Thyroid gland (tissue), 4 donors: ENCODE measurements at regions not wholly inside any gene's neighbourhood (a gene's known extent, or its start where the extent isn't known, plus 50 kb on each side); places are given as distances from the start of the nearest gene placed in this dataset.

Experiments
- DNase-seq, 2 donors: peaks; one replicate each; pipeline ENCODE4 v3.0.0-alpha.2; 2019
- H3K27ac ChIP-seq, 3 donors: fragments of 200-600 bp; sonication (generic); 1 replicate in 2 of 3; 2 replicates in 1 of 3; pipeline ENCODE4 v1.5.1; 2016 to 2019; ENCODE audit warnings: mild to moderate bottlenecking in 1 of 3, moderate library complexity in 1 of 3
- H3K27me3 ChIP-seq: fragments of 200-600 bp; sonication (generic); one replicate; pipeline ENCODE4 v1.5.1; 2019
- H3K36me3 ChIP-seq, 2 donors: fragments of 200-600 bp; sonication (generic); one replicate each; pipeline ENCODE4 v1.5.1; 2016 to 2019
- H3K4me1 ChIP-seq, 2 donors: fragments of 200-600 bp; sonication (generic); one replicate each; pipeline ENCODE4 v1.5.1; 2017 to 2019
- H3K4me3 ChIP-seq, 3 donors: fragments of 200-600 bp; sonication (generic); replicated peaks in 1 of 3; 1 replicate in 2 of 3; 2 replicates in 1 of 3; pipeline ENCODE4 v1.5.1; 2016; ENCODE audit warnings: mild to moderate bottlenecking in 1 of 3
- H3K9me3 ChIP-seq: fragments of 200-600 bp; sonication (generic); one replicate; pipeline ENCODE4 v1.5.1; 2017
- POLR2A ChIP-seq, 2 donors: fragments of 450-650 bp; IDR thresholded peaks; one replicate each; pipeline ENCODE4 v1.6.1; 2017; ENCODE audit warnings: antibody characterized with exemption in 2 of 2, mild to moderate bottlenecking in 2 of 2, moderate library complexity in 1 of 2
- WGBS, 2 donors: methylation state at CpG; one replicate each; pipeline ENCODE4 v1.1.5; 2017; 5-methylcytosine and 5-hydroxymethylcytosine counted together
- intact Hi-C: fragments of 100-400 bp; cut with DNase I; formaldehyde crosslinking; loops from one replicate; pipeline ENCODE4 v1.15.1; 2023
- TF ChIP-seq, protein P1 (sequence below), 6 experiments: fragments of 200-600 bp in 3 of 6; fragments of 450-650 bp in 3 of 6; sonication (generic) in 3 of 6; IDR thresholded peaks; one replicate each; pipeline ENCODE4 v1.5.1; 2016 to 2019; ENCODE audit warnings: antibody characterized with exemption in 6 of 6, mild to moderate bottlenecking in 2 of 6, inconsistent platforms in 1 of 6, moderate library complexity in 1 of 6

GRCh38 chr6:150536835-150537234, 62.9 kb upstream of the PLEKHG1 start:
- 85 to 87% methylated on average over 4 of the region's 4 CpGs for WGBS, 2 donors
- H3K27ac ChIP-seq, result no peak overlapping the region

GRCh38 chr6:150537491-150537890, 62.2 kb upstream of the PLEKHG1 start:
- intact Hi-C loops, result no loop called here
- H3K9me3 ChIP-seq, result no peaks in the 10 kb centered on the region
- DNase-seq, result no peak
- no peak overlapping the region for H3K27ac ChIP-seq
- no peak overlapping the region for H3K4me3 ChIP-seq
- 68 to 78% methylated on average over 4 of the region's 4 CpGs for WGBS, 2 donors
- TF ChIP-seq, protein P1, sequence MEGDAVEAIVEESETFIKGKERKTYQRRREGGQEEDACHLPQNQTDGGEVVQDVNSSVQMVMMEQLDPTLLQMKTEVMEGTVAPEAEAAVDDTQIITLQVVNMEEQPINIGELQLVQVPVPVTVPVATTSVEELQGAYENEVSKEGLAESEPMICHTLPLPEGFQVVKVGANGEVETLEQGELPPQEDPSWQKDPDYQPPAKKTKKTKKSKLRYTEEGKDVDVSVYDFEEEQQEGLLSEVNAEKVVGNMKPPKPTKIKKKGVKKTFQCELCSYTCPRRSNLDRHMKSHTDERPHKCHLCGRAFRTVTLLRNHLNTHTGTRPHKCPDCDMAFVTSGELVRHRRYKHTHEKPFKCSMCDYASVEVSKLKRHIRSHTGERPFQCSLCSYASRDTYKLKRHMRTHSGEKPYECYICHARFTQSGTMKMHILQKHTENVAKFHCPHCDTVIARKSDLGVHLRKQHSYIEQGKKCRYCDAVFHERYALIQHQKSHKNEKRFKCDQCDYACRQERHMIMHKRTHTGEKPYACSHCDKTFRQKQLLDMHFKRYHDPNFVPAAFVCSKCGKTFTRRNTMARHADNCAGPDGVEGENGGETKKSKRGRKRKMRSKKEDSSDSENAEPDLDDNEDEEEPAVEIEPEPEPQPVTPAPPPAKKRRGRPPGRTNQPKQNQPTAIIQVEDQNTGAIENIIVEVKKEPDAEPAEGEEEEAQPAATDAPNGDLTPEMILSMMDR (IDR thresholded peaks at IDR 0.05), result no peak
- no peak for TF ChIP-seq POLR2A (IDR thresholded peaks at IDR 0.05)
- H3K36me3 ChIP-seq, result no peaks in the 10 kb centered on the region
- H3K27me3 ChIP-seq, result no peaks in the 10 kb centered on the region
- H3K4me1 ChIP-seq, result peaks cover 0 to 5% of the 10 kb centered on the region in 2 donors

More at GRCh38 chr6:150536835-150537234, 62.9 kb upstream of the PLEKHG1 start:
- TF ChIP-seq, protein P1 (IDR thresholded peaks at IDR 0.05), result no peak
- TF ChIP-seq POLR2A (IDR thresholded peaks at IDR 0.05), result no peak
- Histone ChIP-seq H3K4me1 (peaks cover 0 to 5% of the 10 kb centered on the region in 2 donors), H3K4me3 (no peak overlapping the region), H3K27me3 (no peaks in the 10 kb centered on the region), H3K36me3 (no peaks in the 10 kb centered on the region), H3K9me3 (no peaks in the 10 kb centered on the region)
- intact Hi-C loops, result no loop called here
- no peak for DNase-seq

DNA sequence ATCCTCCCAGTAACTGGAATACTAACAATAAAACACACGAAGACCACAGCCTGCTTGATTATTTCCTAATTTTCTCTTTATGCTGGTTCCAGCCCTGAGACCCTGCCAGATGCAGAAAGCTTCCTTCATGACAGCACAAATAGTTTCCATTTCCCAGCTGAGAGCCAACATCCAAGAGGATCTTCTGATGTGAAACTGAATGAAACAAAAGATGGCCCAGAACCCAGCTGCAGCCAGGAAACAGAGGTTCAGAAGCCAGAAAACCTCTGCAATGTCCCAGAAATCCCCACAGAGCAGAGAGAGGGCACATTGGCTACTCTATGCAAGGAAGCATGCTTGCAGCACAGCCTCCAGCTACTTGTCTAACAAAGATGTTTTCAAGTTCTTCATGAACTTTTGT, 61.8 kb upstream of the PLEKHG1 start:
- no peaks in the 10 kb centered on the region for H3K9me3 ChIP-seq
- peak; percentile 3 to 4 for DNase-seq

DNA sequence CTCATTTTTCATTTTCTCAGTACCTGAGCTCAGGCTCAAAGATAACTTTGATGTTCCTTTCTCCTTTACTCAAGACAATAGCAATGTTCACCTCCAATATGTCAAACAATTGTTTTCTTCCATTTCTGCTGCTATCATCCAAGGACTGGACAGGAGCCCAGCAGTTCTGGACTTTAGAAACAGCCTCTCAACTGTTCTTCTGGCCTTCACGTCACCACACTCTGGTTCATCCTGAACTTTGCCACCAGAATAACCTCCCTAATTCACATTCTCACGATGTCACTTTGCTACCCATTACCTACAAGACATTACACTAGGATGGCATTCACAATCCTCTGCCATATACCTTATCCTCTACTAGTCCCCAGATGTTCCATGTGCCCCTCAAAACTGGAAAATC, 60.6 kb upstream of the PLEKHG1 start:
- WGBS, 2 donors, result 94 to 96% methylated on average over 2 of the region's 2 CpGs
- no peak overlapping the region for H3K27ac ChIP-seq
- no peak overlapping the region for H3K4me3 ChIP-seq
- no peaks in the 10 kb centered on the region for H3K9me3 ChIP-seq
- no peak for TF ChIP-seq POLR2A (IDR thresholded peaks at IDR 0.05)
- TF ChIP-seq, protein P1 (IDR thresholded peaks at IDR 0.05), result no peak
- H3K27me3 ChIP-seq, result no peaks in the 10 kb centered on the region
- no peak for DNase-seq
- intact Hi-C loops, result no loop called here
- H3K36me3 ChIP-seq, result no peaks in the 10 kb centered on the region
- H3K4me1 ChIP-seq, result peaks cover 0 to 5% of the 10 kb centered on the region in 2 donors

More for the DNA sequence above, 61.8 kb upstream of the PLEKHG1 start:
- TF ChIP-seq, protein P1 (IDR thresholded peaks at IDR 0.05), result no peak
- TF ChIP-seq POLR2A (IDR thresholded peaks at IDR 0.05), result no peak
- Histone ChIP-seq H3K4me3 (no peak overlapping the region), H3K27me3 (no peaks in the 10 kb centered on the region), H3K36me3 (no peaks in the 10 kb centered on the region), H3K27ac (no peak overlapping the region), H3K4me1 (peaks cover 0 to 5% of the 10 kb centered on the region in 2 donors)
- intact Hi-C loops, result no loop called here
- 72 to 78% methylated on average over 1 of the region's 1 CpG for WGBS, 2 donors

GRCh38 chr6:150539568-150539967, 60.1 kb upstream of the PLEKHG1 start:
- 80 to 92% methylated on average over 2 of the region's 2 CpGs for whole genome bisulfite sequencing, 2 donors
- peaks cover 0 to 5% of the 10 kb centered on the region in 2 donors for H3K4me1 ChIP-seq
- H3K27ac ChIP-seq, result no peak overlapping the region
- H3K27me3 ChIP-seq, result no peaks in the 10 kb centered on the region
- intact Hi-C loops, result no loop called here
- DNase-seq, result no peak
- H3K36me3 ChIP-seq, result no peaks in the 10 kb centered on the region
- no peaks in the 10 kb centered on the region for H3K9me3 ChIP-seq
- no peak for TF ChIP-seq POLR2A (IDR thresholded peaks at IDR 0.05)
- TF ChIP-seq, protein P1 (IDR thresholded peaks at IDR 0.05), result no peak
- H3K4me3 ChIP-seq, result no peak overlapping the region
